Neural cell (in vitro differentiated cells): ENCODE measurements at regions not wholly inside any gene's neighbourhood (a gene's known extent, or its start where the extent isn't known, plus 50 kb on each side); places are given as distances from the start of the nearest gene placed in this dataset.

Source experiments
- CTCF ChIP-seq: fragments of 450-650 bp; IDR thresholded peaks from 2 replicates; pipeline ENCODE4 v1.5.1; 2014; ENCODE audit warnings: antibody characterized with exemption, mild to moderate bottlenecking, moderate library complexity; ENCODE audit not compliant: poor library complexity, severe bottlenecking
- EZH2 ChIP-seq: fragments of 200-600, 300-800 bp; shearing (Covaris generic), sonication (generic); IDR thresholded peaks from 2 replicates; pipeline ENCODE4 v1.6.1; 2014; ENCODE audit warnings: antibody characterized with exemption, low read length, borderline replicate concordance, mild to moderate bottlenecking; ENCODE audit not compliant: insufficient read depth, poor library complexity, severe bottlenecking
- REST ChIP-seq: IDR thresholded peaks from 2 replicates; pipeline ENCODE4 v1.6.1; 2012; ENCODE audit warnings: borderline replicate concordance

DNA sequence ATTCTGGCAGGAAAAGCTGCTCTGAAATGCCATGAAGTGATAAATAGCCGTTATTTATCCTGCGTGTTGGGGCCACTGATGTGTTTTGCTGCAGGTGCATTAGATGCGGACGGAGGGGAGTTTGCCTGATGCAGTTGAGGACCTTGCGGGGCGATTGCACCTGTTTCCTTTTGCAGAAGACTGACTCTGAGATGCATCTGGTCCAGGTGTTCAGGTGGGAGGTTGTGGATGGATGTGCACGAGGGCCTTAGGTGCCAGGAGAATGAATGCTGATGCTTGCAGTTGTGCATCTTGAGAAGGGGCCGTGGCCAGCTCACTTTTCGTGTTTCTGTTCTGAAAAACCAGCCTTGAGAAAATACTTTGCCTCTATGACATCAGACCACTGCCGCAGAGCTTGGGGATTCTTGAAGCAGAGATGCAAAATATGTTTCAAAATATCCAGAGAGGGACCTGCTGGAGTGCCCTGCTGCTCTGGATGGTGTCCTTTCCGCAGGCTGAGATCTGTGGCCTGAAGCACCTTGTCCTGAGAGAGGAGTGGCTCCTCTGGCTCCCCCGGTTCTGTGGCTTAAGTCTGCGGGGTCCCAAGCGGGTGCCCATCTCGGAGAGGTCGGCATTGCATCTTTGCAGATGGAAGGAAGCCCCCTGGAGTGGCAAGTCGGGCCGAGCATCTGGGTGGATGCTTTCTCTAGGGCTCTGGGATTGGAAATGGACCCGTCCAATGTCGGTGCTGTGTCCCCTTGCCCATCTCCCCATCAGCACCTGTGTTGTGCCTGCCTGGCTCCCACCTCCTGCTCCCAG is 1031.1 kb downstream of the TBC1D22A start:
- TF ChIP-seq CTCF = no peak
- TF ChIP-seq EZH2 = no peak
- no peak for TF ChIP-seq REST
